Activated naive CD8-positive, alpha-beta T cell treated with anti-CD3 and anti-CD28 coated beads, Interleukin-2, amount 10 ng/mL, durations not matched to agents 7 days and 5 days (primary cell): ENCODE measurements at regions not wholly inside any gene's neighbourhood (a gene's known extent, or its start where the extent isn't known, plus 50 kb on each side); places are given as distances from the start of the nearest gene placed in this dataset.

Source experiments
- ATAC-seq: fragments of 150-1000 bp; cut with Tn5 transposase; one replicate; pipeline ENCODE4 v1.10.0; 2021; ENCODE audit warnings: low read depth, moderate library complexity
- POLR2A ChIA-PET: fragments of 350-600 bp; sonication (Branson Sonifier 250); formaldehyde crosslinking; loops from one replicate; lab custom pipeline; 2021; ENCODE audit warnings: antibody characterized with exemption; lab: Charles Lee
- DNase-seq: peaks from one replicate; pipeline ENCODE4 v3.0.0; 2021
- H3K27ac Mint-ChIP-seq: one replicate; pipeline ENCODE4 v1.8.0; 2022; ENCODE audit warnings: mild to moderate bottlenecking, mixed read lengths
- H3K27me3 Mint-ChIP-seq: one replicate; pipeline ENCODE4 v1.8.0; 2022; ENCODE audit warnings: mild to moderate bottlenecking, moderate library complexity, mixed read lengths
- H3K36me3 Mint-ChIP-seq: one replicate; pipeline ENCODE4 v1.8.0; 2021; ENCODE audit warnings: mild to moderate bottlenecking, mixed read lengths
- H3K4me1 Mint-ChIP-seq: one replicate; pipeline ENCODE4 v1.8.0; 2021; ENCODE audit warnings: mixed read lengths
- H3K4me3 Mint-ChIP-seq: one replicate; pipeline ENCODE4 v1.8.0; 2022; ENCODE audit warnings: mild to moderate bottlenecking, moderate library complexity, mixed read lengths
- H3K9me3 Mint-ChIP-seq: one replicate; pipeline ENCODE4 v1.8.0; 2021; ENCODE audit warnings: mixed read lengths

GRCh38 chr1:101632548-101633272, 364.0 kb downstream of the OLFM3 start:
- no peak overlapping the region for H3K27ac Mint-ChIP-seq
- H3K27me3 Mint-ChIP-seq = no peaks in the 10 kb centered on the region
- no peak overlapping the region for H3K4me3 Mint-ChIP-seq
- POLR2A ChIA-PET = no interaction called here
- no peaks in the 10 kb centered on the region for H3K36me3 Mint-ChIP-seq
- no peaks in the 10 kb centered on the region for H3K4me1 Mint-ChIP-seq
- DNase-seq (no peak), ATAC-seq (no peak)
- no peaks in the 10 kb centered on the region for H3K9me3 Mint-ChIP-seq

- Mint-ChIP-seq H3K4me3 (no peak overlapping the region), H3K27me3 (no peaks in the 10 kb centered on the region), H3K9me3 (no peaks in the 10 kb centered on the region), H3K27ac (no peak overlapping the region), H3K4me1 (no peaks in the 10 kb centered on the region), H3K36me3 (no peaks in the 10 kb centered on the region)
- ATAC-seq (no peak), DNase-seq (no peak)
- POLR2A ChIA-PET = no interaction called here
Measured at GRCh38 chr1:101645810-101646209, 350.9 kb downstream of the OLFM3 start.

GRCh38 chr1:101652484-101652883, 344.2 kb downstream of the OLFM3 start:
- no peak for DNase-seq
- no peak for ATAC-seq
- H3K36me3 Mint-ChIP-seq = no peaks in the 10 kb centered on the region
- H3K4me3 Mint-ChIP-seq = no peak overlapping the region
- POLR2A ChIA-PET = no interaction called here
- no peaks in the 10 kb centered on the region for H3K9me3 Mint-ChIP-seq
- H3K27ac Mint-ChIP-seq = no peak overlapping the region
- H3K27me3 Mint-ChIP-seq = no peaks in the 10 kb centered on the region
- no peaks in the 10 kb centered on the region for H3K4me1 Mint-ChIP-seq

GRCh38 chr1:101653482-101653946, 343.2 kb downstream of the OLFM3 start:
- Mint-ChIP-seq H3K9me3 (no peaks in the 10 kb centered on the region), H3K27me3 (no peaks in the 10 kb centered on the region), H3K4me1 (no peaks in the 10 kb centered on the region), H3K36me3 (no peaks in the 10 kb centered on the region), H3K4me3 (no peak overlapping the region), H3K27ac (no peak overlapping the region)
- ATAC-seq = no peak
- DNase-seq = no peak
- POLR2A ChIA-PET = no interaction called here

- Mint-ChIP-seq H3K9me3 (peaks cover 6% of the 10 kb centered on the region), H3K4me1 (no peaks in the 10 kb centered on the region), H3K36me3 (no peaks in the 10 kb centered on the region), H3K4me3 (no peak overlapping the region), H3K27ac (no peak overlapping the region), H3K27me3 (no peaks in the 10 kb centered on the region)
- ATAC-seq (no peak), DNase-seq (no peak)
- POLR2A ChIA-PET = no interaction called here
Measured at GRCh38 chr1:101664726-101665125, 332.0 kb downstream of the OLFM3 start.

GRCh38 chr1:101667761-101668160, 329.0 kb downstream of the OLFM3 start:
- no peak overlapping the region for H3K4me3 Mint-ChIP-seq
- H3K9me3 Mint-ChIP-seq = peaks cover 6% of the 10 kb centered on the region
- ATAC-seq = no peak
- H3K27me3 Mint-ChIP-seq = no peaks in the 10 kb centered on the region
- no peak overlapping the region for H3K27ac Mint-ChIP-seq
- H3K36me3 Mint-ChIP-seq = no peaks in the 10 kb centered on the region
- no peak for DNase-seq
- H3K4me1 Mint-ChIP-seq = no peaks in the 10 kb centered on the region
- POLR2A ChIA-PET = no interaction called here

- Mint-ChIP-seq H3K27ac (no peak overlapping the region), H3K27me3 (no peaks in the 10 kb centered on the region), H3K9me3 (no peaks in the 10 kb centered on the region), H3K4me1 (no peaks in the 10 kb centered on the region), H3K4me3 (no peak overlapping the region), H3K36me3 (no peaks in the 10 kb centered on the region)
- DNase-seq = no peak
- POLR2A ChIA-PET = no interaction called here
- no peak for ATAC-seq
Measured at GRCh38 chr1:101683136-101683535, 313.6 kb downstream of the OLFM3 start.

- H3K27ac Mint-ChIP-seq = no peak overlapping the region
- H3K4me1 Mint-ChIP-seq = no peaks in the 10 kb centered on the region
- H3K27me3 Mint-ChIP-seq = no peaks in the 10 kb centered on the region
- POLR2A ChIA-PET = no interaction called here
- H3K4me3 Mint-ChIP-seq = no peak overlapping the region
- no peaks in the 10 kb centered on the region for H3K9me3 Mint-ChIP-seq
- ATAC-seq (no peak), DNase-seq (no peak)
- H3K36me3 Mint-ChIP-seq = no peaks in the 10 kb centered on the region
Measured at GRCh38 chr1:101683561-101683960, 313.2 kb downstream of the OLFM3 start.

- H3K27ac Mint-ChIP-seq = no peak overlapping the region
- H3K4me1 Mint-ChIP-seq = no peaks in the 10 kb centered on the region
- no peak for ATAC-seq
- no peak for DNase-seq
- no peaks in the 10 kb centered on the region for H3K9me3 Mint-ChIP-seq
- POLR2A ChIA-PET = no interaction called here
- H3K36me3 Mint-ChIP-seq = no peaks in the 10 kb centered on the region
- no peak overlapping the region for H3K4me3 Mint-ChIP-seq
- H3K27me3 Mint-ChIP-seq = peaks cover 2% of the 10 kb centered on the region
Measured at GRCh38 chr1:101697072-101697471, 299.7 kb downstream of the OLFM3 start.

- DNase-seq = no peak
- H3K27me3 Mint-ChIP-seq = peaks cover 2% of the 10 kb centered on the region
- ATAC-seq = no peak
- H3K4me1 Mint-ChIP-seq = no peaks in the 10 kb centered on the region
- no peak overlapping the region for H3K27ac Mint-ChIP-seq
- no peaks in the 10 kb centered on the region for H3K9me3 Mint-ChIP-seq
- POLR2A ChIA-PET = no interaction called here
- H3K36me3 Mint-ChIP-seq = no peaks in the 10 kb centered on the region
- no peak overlapping the region for H3K4me3 Mint-ChIP-seq
Measured at GRCh38 chr1:101698681-101699080, 298.0 kb downstream of the OLFM3 start.

GRCh38 chr1:101704895-101705294, 291.8 kb downstream of the OLFM3 start:
- Mint-ChIP-seq H3K4me3 (no peak overlapping the region), H3K4me1 (no peaks in the 10 kb centered on the region), H3K27ac (no peak overlapping the region), H3K27me3 (peaks cover 2% of the 10 kb centered on the region), H3K9me3 (no peaks in the 10 kb centered on the region), H3K36me3 (no peaks in the 10 kb centered on the region)
- POLR2A ChIA-PET = no interaction called here
- ATAC-seq (no peak), DNase-seq (no peak)

GRCh38 chr1:101706366-101706765, 290.4 kb downstream of the OLFM3 start:
- ATAC-seq (no peak), DNase-seq (no peak)
- Mint-ChIP-seq H3K36me3 (no peaks in the 10 kb centered on the region), H3K27me3 (peaks cover 2% of the 10 kb centered on the region), H3K4me1 (no peaks in the 10 kb centered on the region), H3K9me3 (no peaks in the 10 kb centered on the region), H3K4me3 (no peak overlapping the region), H3K27ac (no peak overlapping the region)
- POLR2A ChIA-PET = no interaction called here

GRCh38 chr1:101709721-101710120, 287.0 kb downstream of the OLFM3 start:
- POLR2A ChIA-PET = no interaction called here
- no peaks in the 10 kb centered on the region for H3K36me3 Mint-ChIP-seq
- H3K27me3 Mint-ChIP-seq = peaks cover 2% of the 10 kb centered on the region
- no peak overlapping the region for H3K27ac Mint-ChIP-seq
- DNase-seq (no peak), ATAC-seq (no peak)
- no peak overlapping the region for H3K4me3 Mint-ChIP-seq
- no peaks in the 10 kb centered on the region for H3K4me1 Mint-ChIP-seq
- no peaks in the 10 kb centered on the region for H3K9me3 Mint-ChIP-seq

- POLR2A ChIA-PET = no interaction called here
- H3K4me3 Mint-ChIP-seq = no peak overlapping the region
- peaks cover 1% of the 10 kb centered on the region for H3K27me3 Mint-ChIP-seq
- no peaks in the 10 kb centered on the region for H3K9me3 Mint-ChIP-seq
- no peaks in the 10 kb centered on the region for H3K4me1 Mint-ChIP-seq
- DNase-seq (no peak), ATAC-seq (no peak)
- H3K36me3 Mint-ChIP-seq = no peaks in the 10 kb centered on the region
- H3K27ac Mint-ChIP-seq = no peak overlapping the region
Measured at GRCh38 chr1:101713760-101714159, 283.0 kb downstream of the OLFM3 start.
